ENCODE measurements at regions not wholly inside any gene's neighbourhood (a gene's known extent, or its start where the extent isn't known, plus 50 kb on each side); places are given as distances from the start of the nearest gene placed in this dataset.

- no peak for TF ChIP-seq CTCF (IDR thresholded peaks at IDR 0.05; ENCODE audit: control insufficient read depth, extremely low read depth, insufficient read depth)
Observed at GRCh38 chr6:164807125-164807524, 502.3 kb downstream of the C6orf118 start.

GRCh38 chr6:164795056-164795815 lies 514.2 kb downstream of the C6orf118 start:
- H3K4me3 ChIP-seq (ENCODE audit: low read depth, low read length): no peak overlapping the region
- DNase-seq (ENCODE audit: low read depth): no peak
- no peak for TF ChIP-seq CTCF (IDR thresholded peaks at IDR 0.05; ENCODE audit: control insufficient read depth, extremely low read depth, insufficient read depth)

More at GRCh38 chr6:164807125-164807524, 502.3 kb downstream of the C6orf118 start:
- no peak overlapping the region for H3K4me3 ChIP-seq (ENCODE audit: low read depth, low read length)
- DNase-seq (ENCODE audit: low read depth): no peak

GRCh38 chr6:164792666-164793065 lies 516.7 kb downstream of the C6orf118 start:
- no peak for TF ChIP-seq CTCF (IDR thresholded peaks at IDR 0.05; ENCODE audit: control insufficient read depth, extremely low read depth, insufficient read depth)
- H3K4me3 ChIP-seq (ENCODE audit: low read depth, low read length): no peak overlapping the region
- no peak for DNase-seq (ENCODE audit: low read depth)

GRCh38 chr6:164791498-164791897 lies 517.9 kb downstream of the C6orf118 start:
- no peak for TF ChIP-seq CTCF (IDR thresholded peaks at IDR 0.05; ENCODE audit: control insufficient read depth, extremely low read depth, insufficient read depth)
- DNase-seq (ENCODE audit: low read depth): no peak

GRCh38 chr6:164763788-164764187 lies 545.6 kb downstream of the C6orf118 start:
- no peak overlapping the region for H3K4me3 ChIP-seq (ENCODE audit: low read depth, low read length)
- no peak for TF ChIP-seq CTCF (IDR thresholded peaks at IDR 0.05; ENCODE audit: control insufficient read depth, extremely low read depth, insufficient read depth)
- no peak for DNase-seq (ENCODE audit: low read depth)

More at GRCh38 chr6:164791498-164791897, 517.9 kb downstream of the C6orf118 start:
- no peak overlapping the region for H3K4me3 ChIP-seq (ENCODE audit: low read depth, low read length)

- no peak for TF ChIP-seq CTCF (IDR thresholded peaks at IDR 0.05; ENCODE audit: control insufficient read depth, extremely low read depth, insufficient read depth)
- no peak overlapping the region for H3K4me3 ChIP-seq (ENCODE audit: low read depth, low read length)
- DNase-seq (ENCODE audit: low read depth): no peak
Observed at GRCh38 chr6:164757451-164757850, 552.0 kb downstream of the C6orf118 start.

- TF ChIP-seq CTCF (IDR thresholded peaks at IDR 0.05; ENCODE audit: control insufficient read depth, extremely low read depth, insufficient read depth): no peak
- no peak overlapping the region for H3K4me3 ChIP-seq (ENCODE audit: low read depth, low read length)
- DNase-seq (ENCODE audit: low read depth): no peak
Observed at GRCh38 chr6:164756723-164757122, 552.7 kb downstream of the C6orf118 start.
